BJ (cell line): ENCODE measurements at regions not wholly inside any gene's neighbourhood (a gene's known extent, or its start where the extent isn't known, plus 50 kb on each side); places are given as distances from the start of the nearest gene placed in this dataset.

ENCODE experiments used
- CTCF ChIA-PET: fragments of 350-600 bp; formaldehyde crosslinking; extraction: SDS; loops from one replicate; lab custom pipeline; 2021; ENCODE audit warnings: antibody characterized with exemption, inconsistent platforms; lab: Yijun Ruan, JAX
- POLR2A ChIA-PET: fragments of 300-600 bp; sonication (Branson Sonifier 250); formaldehyde crosslinking; extraction: SDS; loops from one replicate; lab custom pipeline; 2021; ENCODE audit warnings: antibody characterized with exemption; lab: Charles Lee
- DNase-seq: peaks from one replicate; pipeline ENCODE4 v3.0.0-alpha.2; 2011; ENCODE audit warnings: low read depth
- H3K27me3 ChIP-seq: 2 replicates; pipeline ENCODE4 v1.6.0; 2011; ENCODE audit warnings: low read length; ENCODE audit not compliant: control insufficient read depth, insufficient read depth
- H3K36me3 ChIP-seq: 2 replicates; pipeline ENCODE4 v1.5.1; 2011; ENCODE audit warnings: low read length; ENCODE audit not compliant: control insufficient read depth, insufficient read depth
- H3K4me3 ChIP-seq: 2 replicates; pipeline ENCODE4 v1.5.1; 2011; ENCODE audit warnings: low read depth, mild to moderate bottlenecking, control low read depth, low read length
- TF ChIP-seq, protein P1 (sequence below): IDR thresholded peaks from 2 replicates; pipeline ENCODE4 v1.5.1; 2011; ENCODE audit warnings: low read depth, mild to moderate bottlenecking, control low read depth, inconsistent platforms, low read length, moderate library complexity; ENCODE audit not compliant: insufficient read depth

DNA sequence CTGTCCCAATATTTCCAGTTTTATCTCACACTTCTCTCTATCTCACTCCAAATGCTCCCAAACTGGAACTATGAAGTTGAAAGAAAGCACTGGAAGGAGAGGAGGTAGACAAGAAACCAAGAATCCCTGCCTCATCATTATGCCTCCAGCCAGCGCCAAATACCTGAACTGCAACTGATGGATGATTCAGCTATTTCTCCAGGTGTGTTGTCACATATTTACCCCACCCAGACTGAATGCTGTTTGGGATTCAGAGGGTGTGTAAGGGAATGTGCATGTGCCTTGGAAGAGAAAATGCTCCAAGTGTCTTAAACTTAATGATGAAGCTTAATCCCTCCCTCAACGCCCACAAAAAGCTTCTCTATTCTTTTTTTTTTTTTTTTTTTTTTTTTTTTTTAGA lies 269.5 kb upstream of the ATP11B start:
- Histone ChIP-seq H3K27me3 (no peaks in the 10 kb centered on the region), H3K36me3 (no peaks in the 10 kb centered on the region), H3K4me3 (no peak overlapping the region)
- no peak for DNase-seq
- ChIA-PET CTCF (no interaction called here), POLR2A (no interaction called here)
- TF ChIP-seq, protein P1, sequence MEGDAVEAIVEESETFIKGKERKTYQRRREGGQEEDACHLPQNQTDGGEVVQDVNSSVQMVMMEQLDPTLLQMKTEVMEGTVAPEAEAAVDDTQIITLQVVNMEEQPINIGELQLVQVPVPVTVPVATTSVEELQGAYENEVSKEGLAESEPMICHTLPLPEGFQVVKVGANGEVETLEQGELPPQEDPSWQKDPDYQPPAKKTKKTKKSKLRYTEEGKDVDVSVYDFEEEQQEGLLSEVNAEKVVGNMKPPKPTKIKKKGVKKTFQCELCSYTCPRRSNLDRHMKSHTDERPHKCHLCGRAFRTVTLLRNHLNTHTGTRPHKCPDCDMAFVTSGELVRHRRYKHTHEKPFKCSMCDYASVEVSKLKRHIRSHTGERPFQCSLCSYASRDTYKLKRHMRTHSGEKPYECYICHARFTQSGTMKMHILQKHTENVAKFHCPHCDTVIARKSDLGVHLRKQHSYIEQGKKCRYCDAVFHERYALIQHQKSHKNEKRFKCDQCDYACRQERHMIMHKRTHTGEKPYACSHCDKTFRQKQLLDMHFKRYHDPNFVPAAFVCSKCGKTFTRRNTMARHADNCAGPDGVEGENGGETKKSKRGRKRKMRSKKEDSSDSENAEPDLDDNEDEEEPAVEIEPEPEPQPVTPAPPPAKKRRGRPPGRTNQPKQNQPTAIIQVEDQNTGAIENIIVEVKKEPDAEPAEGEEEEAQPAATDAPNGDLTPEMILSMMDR: no peak

DNA sequence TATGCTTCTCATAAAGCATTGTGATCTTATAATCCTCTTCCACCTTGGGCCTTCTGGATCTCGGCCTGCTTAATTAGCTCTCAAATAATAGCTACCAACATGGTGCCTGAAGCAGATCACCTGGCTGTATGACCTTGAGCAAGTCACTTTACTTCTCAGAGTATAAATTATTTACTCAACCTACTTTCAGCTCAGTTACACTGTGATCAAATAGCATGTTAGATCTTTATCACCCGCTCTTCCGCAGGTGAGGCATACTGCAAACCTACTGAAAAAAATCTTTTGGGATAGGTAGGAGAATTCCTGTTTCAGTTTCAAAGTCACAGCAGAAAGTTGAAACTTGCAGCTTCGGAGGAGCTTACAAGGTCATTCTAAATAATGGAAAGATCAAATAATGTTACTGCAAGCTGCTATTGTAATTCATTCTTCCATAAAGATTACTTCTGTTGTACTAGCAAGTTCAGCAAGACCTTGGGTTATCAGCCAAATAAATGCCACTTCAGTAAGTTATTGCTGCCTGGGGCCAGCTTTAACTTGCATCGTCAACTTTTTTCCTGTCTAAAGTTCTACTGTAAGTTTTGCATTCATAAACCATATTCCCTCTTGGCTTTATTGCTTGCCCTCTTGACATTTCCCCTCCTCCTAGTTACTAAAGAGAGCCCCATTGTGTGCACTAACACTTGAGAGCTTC lies 268.4 kb upstream of the ATP11B start:
- DNase-seq: no peak
- Histone ChIP-seq H3K4me3 (no peak overlapping the region), H3K27me3 (no peaks in the 10 kb centered on the region), H3K36me3 (no peaks in the 10 kb centered on the region)
- POLR2A ChIA-PET: no interaction called here
- CTCF ChIA-PET: no interaction called here
- TF ChIP-seq, protein P1: no peak

DNA sequence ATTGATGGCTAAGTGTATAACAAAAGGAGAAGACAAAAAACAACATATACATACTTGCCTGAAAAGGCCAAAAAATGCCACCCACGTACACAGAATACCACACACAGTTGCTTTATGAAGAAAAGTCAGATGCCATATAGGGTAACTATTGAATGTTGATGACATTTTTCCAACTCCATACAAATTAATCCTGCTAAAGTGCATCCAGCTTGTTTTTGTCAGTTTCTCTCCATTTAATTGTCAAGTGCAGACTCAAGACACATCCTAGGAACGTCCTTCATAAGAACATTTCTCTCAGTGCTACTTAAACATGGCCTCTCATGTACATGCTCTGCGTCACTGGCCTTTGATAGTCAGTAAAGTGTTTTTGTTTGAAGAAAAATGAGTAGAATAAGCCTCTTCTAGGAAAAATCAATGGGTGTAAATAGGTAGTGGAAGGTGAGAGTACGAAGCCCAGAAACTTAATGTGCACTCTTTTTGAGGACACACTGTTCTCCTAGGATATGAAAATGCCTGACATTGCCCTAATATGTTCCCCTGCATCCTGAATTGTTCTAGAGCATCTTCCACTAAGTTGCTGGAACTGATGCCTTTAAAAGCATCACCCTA lies 267.4 kb upstream of the ATP11B start:
- Histone ChIP-seq H3K36me3 (no peaks in the 10 kb centered on the region), H3K4me3 (no peak overlapping the region), H3K27me3 (no peaks in the 10 kb centered on the region)
- ChIA-PET POLR2A (no interaction called here), CTCF (no interaction called here)
- TF ChIP-seq, protein P1: no peak
- no peak for DNase-seq

DNA sequence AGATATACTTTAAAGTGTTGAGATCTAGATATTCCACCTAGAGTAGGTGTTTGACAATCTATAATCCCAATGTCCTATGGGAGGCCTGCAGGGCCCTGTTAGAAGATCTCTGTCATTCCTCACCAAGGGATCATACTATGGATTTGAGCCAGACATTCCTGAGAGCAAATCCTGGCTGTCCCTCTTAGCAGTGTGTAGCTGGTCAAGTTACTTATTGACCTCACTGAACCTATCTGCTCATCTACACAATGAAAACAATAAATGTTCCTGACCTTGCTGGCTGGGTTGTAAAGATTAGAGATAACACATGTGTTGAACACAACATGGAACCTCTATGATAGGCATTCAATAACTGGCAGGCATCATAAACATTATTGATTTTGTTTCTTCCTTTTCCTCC lies 265.6 kb upstream of the ATP11B start:
- TF ChIP-seq, protein P1: no peak
- DNase-seq: no peak
- ChIA-PET POLR2A (no interaction called here), CTCF (no interaction called here)
- Histone ChIP-seq H3K4me3 (no peak overlapping the region), H3K36me3 (no peaks in the 10 kb centered on the region), H3K27me3 (no peaks in the 10 kb centered on the region)

DNA sequence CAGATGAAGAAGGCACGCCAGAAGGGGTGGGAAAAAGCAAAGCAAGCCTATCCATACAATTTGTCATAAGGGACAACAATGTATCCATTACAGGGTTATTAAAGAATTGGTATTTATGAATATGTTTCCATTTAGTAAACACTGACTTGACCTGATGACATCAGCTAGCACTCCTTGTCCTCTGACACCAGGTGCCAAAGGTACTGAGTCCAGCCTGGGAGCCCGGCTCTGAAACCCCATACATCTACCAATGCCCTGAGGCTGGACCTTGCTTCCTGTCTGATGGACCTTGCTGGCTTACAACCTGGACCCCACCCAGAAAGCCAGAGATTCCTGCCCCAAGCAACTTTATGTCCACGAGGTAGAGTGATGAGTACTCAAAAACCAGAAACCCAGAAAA lies 263.0 kb upstream of the ATP11B start:
- DNase-seq: no peak
- no peaks in the 10 kb centered on the region for H3K36me3 ChIP-seq
- no peak overlapping the region for H3K4me3 ChIP-seq
- ChIA-PET POLR2A (no interaction called here), CTCF (no interaction called here)
- H3K27me3 ChIP-seq: no peaks in the 10 kb centered on the region
- TF ChIP-seq, protein P1: no peak
